Kidney epithelial cell (primary cell): ENCODE measurements at regions not wholly inside any gene's neighbourhood (a gene's known extent, or its start where the extent isn't known, plus 50 kb on each side); places are given as distances from the start of the nearest gene placed in this dataset.

ENCODE experiments used
- DNase-seq: peaks from one replicate; pipeline ENCODE4 v3.0.0-alpha.2; 2010; ENCODE audit warnings: low read depth
- H3K27me3 ChIP-seq: 2 replicates; pipeline ENCODE4 v1.6.0; 2011; ENCODE audit warnings: low read length; ENCODE audit not compliant: control insufficient read depth, insufficient read depth
- H3K36me3 ChIP-seq: 2 replicates; pipeline ENCODE4 v1.5.1; 2011; ENCODE audit warnings: low read length; ENCODE audit not compliant: control insufficient read depth, insufficient read depth
- H3K4me3 ChIP-seq: 2 replicates; pipeline ENCODE4 v1.5.1; 2011; ENCODE audit warnings: low read depth, mild to moderate bottlenecking, control low read depth, low read length
- CTCF ChIP-seq: IDR thresholded peaks from 2 replicates; pipeline ENCODE4 v1.5.1; 2011; ENCODE audit warnings: mild to moderate bottlenecking, moderate library complexity, low read length, control low read depth, inconsistent platforms; ENCODE audit not compliant: insufficient read depth, poor library complexity, severe bottlenecking

- no peak for DNase-seq
- H3K4me3 ChIP-seq = no peak overlapping the region
- TF ChIP-seq CTCF = no peak
Measured at GRCh38 chr13:50261130-50261901, 246.1 kb downstream of the KCNRG start.

GRCh38 chr13:50267066-50267465 lies 251.8 kb downstream of the KCNRG start:
- DNase-seq = no peak
- no peaks in the 10 kb centered on the region for H3K36me3 ChIP-seq
- H3K27me3 ChIP-seq = no peaks in the 10 kb centered on the region
- no peak for TF ChIP-seq CTCF
- no peak overlapping the region for H3K4me3 ChIP-seq

More at GRCh38 chr13:50261130-50261901, 246.1 kb downstream of the KCNRG start:
- no peaks in the 10 kb centered on the region for H3K36me3 ChIP-seq
- H3K27me3 ChIP-seq = no peaks in the 10 kb centered on the region

- H3K36me3 ChIP-seq = no peaks in the 10 kb centered on the region
- no peak overlapping the region for H3K4me3 ChIP-seq
- H3K27me3 ChIP-seq = no peaks in the 10 kb centered on the region
- no peak for TF ChIP-seq CTCF
- no peak for DNase-seq
Measured at GRCh38 chr13:50267917-50268316, 252.7 kb downstream of the KCNRG start.

DNA sequence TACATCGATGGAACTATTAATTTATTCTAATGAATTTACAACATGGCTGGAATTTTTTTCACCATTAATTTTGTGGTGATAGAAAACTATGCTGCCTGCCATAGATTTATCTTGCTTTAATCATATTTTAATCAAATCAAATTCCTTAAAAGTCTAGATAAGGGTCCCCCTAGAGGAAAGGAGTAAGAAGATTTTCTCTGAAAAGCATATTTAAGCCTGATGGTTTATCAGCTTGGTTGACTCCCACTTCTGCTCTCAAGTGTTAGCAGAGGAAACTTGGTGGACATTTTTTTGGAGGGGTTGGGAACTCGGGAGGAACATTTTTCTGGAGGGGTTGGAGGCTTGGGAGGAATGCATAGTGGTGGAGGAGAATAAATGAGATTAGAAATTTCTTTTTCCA lies 253.3 kb downstream of the KCNRG start:
- no peak for TF ChIP-seq CTCF
- no peaks in the 10 kb centered on the region for H3K27me3 ChIP-seq
- H3K36me3 ChIP-seq = no peaks in the 10 kb centered on the region
- DNase-seq = no peak
- no peak overlapping the region for H3K4me3 ChIP-seq

GRCh38 chr13:50274181-50274580 lies 258.9 kb downstream of the KCNRG start:
- Histone ChIP-seq H3K36me3 (no peaks in the 10 kb centered on the region), H3K27me3 (no peaks in the 10 kb centered on the region), H3K4me3 (no peak overlapping the region)
- no peak for DNase-seq
- TF ChIP-seq CTCF = no peak
